Eye (tissue), 1 donor: ENCODE measurements at regions not wholly inside any gene's neighbourhood (a gene's known extent, or its start where the extent isn't known, plus 50 kb on each side); places are given as distances from the start of the nearest gene placed in this dataset.

ENCODE experiments used
- DNase-seq: peaks from one replicate; pipeline ENCODE4 v3.0.0-alpha.2; 2015

DNA sequence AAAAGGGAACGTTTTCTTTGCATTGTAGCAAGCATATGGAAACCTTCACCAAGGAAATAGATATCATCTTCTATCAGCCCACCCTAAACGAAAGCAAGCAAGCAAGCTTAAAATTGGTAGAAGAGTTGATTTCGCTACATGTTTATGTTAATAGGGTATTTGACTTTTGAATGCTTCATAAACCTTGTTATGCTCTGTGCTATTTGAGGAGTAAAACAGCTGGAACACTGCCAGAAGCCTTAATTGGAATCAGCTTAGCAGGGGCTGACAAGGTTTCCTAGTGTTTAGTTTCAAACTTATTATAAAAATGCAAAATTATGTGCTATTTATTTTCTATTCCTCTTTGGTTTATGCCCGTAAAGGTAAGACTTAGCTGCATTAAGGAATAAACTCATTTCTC, 70.6 kb upstream of the LINC00305 start:
- DNase-seq: peak; percentile 67

DNA sequence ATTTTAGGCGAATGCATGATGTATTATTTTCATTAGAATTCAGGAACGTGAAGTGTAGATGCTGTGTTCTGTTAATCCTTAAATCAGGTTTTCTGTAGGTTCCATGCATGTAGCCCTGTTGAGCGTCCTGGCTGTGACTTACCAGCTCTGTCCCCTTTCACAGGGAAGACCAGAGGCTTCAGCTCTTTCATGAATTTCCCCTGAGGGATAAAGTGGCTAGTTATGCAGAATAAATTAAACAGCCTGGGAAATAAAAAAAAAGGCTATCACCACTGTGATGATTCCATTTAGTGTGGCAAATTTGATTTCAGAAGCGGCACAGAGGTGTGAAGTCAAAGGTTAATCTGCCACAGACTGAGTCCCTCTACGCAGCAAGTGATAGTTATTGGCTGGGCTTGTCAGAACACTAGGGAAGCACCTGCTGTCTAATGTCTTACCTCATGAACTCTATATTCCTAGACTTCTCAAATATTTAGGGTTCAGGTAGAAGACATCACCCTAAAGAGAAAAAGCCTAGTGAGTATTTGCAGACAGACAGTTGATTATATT, 61.6 kb upstream of the LINC00305 start:
- DNase-seq: no peak

DNA sequence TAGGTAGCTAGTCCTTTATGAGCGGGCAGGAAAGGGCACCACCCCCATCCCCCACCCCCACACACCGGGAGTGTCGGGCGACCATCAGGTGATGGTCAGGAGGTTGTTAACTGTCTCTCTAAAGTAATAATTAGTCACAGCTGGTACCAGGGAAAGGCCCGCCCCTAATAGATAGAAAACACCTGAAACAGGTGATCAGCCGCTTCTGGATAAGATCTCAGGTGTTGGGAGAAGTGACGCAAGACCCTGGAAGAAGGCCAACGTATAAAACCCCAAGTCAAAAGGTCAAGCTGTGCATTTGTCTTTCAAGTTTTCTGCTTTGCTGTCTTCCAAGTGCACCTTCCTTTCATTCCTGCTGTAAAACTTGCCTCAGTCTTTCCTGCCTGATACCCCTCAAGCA, 59.6 kb upstream of the LINC00305 start:
- DNase-seq: no peak

DNA sequence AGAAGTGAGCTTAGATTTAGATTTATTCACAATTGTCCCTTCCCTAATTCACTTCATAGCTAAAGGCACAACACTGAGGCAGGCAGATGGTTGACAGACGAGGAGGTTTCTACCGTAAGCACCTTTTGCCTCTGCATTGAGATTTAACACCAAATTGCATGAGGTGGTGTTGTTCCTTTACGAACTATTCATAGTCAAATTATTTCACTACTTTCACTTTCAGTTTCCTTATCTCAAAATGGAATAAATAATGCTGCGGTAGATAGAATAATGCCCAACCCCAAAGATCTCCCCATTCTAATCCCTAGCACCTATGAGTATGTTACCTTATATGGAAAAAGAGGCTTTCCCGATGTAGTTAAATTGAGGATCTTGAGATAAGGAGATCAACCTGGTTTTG, 58.9 kb upstream of the LINC00305 start:
- DNase-seq: no peak

DNA sequence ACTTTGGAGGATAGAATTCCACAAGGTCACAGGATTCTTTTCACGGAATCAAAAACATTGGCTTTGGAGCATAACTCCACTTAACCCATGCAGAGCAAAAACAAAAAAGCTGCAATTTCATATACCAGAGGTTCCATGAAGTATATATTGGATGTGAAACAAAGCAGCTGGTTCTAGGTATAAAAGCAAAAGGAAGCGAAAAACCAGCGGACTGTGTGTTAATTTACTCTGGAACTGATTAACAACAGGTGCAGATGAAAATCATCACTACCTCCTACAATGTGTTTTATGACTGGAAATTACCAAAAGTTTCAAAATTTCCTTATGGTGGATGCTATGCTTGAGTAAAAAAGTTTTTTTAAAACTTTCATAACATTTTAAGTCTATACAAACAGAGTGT, 54.4 kb upstream of the LINC00305 start:
- DNase-seq: peak; percentile 46

DNA sequence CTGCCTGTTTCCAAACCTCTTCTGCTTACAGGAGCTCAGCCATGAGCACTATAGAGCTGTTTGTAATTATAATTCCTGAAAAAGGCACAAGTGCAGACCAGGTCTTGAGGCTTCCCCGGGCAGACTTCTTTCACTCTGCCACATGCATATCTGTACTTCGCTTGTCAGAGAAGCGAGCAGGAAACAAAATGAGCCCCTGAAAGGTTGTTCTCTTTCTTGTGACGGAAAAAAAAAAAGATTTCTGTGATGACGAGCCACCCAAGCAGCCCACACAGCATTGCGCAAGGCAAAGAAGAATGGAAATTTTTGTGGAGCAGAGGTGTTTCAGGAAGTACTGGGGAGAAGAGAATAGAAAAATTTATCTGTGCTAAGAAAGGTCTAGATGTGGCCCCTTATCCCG, 54.0 kb upstream of the LINC00305 start:
- no peak for DNase-seq

GRCh38 chr18:64202210-64202836, 53.4 kb upstream of the LINC00305 start:
- no peak for DNase-seq

GRCh38 chr18:64201781-64202180, 52.9 kb upstream of the LINC00305 start:
- no peak for DNase-seq

DNA sequence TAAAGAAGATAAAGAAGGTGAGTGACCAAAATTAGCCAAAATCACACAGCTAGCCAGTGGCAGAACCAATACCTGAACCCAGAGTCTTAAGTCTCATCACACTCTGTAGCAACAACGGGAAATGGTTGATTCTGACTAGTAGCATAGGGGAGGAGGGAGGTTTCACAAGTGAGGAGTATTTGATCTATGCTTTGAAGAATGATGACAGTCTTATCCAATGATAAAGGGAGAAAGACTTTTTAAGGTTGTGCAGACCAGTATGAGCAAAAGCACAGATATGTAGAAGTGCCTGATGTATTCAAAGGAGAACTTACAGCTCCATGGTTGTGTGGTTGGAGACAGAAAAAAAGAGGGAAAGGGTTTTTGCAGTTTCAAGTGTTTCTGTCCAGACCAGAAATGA, 50.7 kb upstream of the LINC00305 start:
- DNase-seq: no peak
